ENCODE measurements at regions not wholly inside any gene's neighbourhood (a gene's known extent, or its start where the extent isn't known, plus 50 kb on each side); places are given as distances from the start of the nearest gene placed in this dataset.
A peak's percentile ranks its signal among the peaks of the same experiment; 100 is the strongest.

GRCh38 chr17:72575542-72576233, 454.9 kb downstream of the SOX9 start (continued):
- no peak for TF ChIP-seq FOXJ3 (CRISPR knock-in tag; IDR thresholded peaks at IDR 0.05; ENCODE audit: borderline replicate concordance)

GRCh38 chr17:72576289-72576759, 455.5 kb downstream of the SOX9 start:
- peak; percentile 84 for ATAC-seq
- Mint-ChIP-seq H3K4me3 (peak overlapping the region; percentile 10; the same call in 1 of the 2 replicates), H3K36me3 (no peaks in the 10 kb centered on the region), H3K27me3 (ENCODE audit: low read depth) (no peaks in the 10 kb centered on the region; the same call in 1 of the 2 replicates), H3K4me1 (peaks cover 18% of the 10 kb centered on the region), H3K9me3 (no peaks in the 10 kb centered on the region), H3K27ac (no peak overlapping the region; the same call in 1 of the 2 replicates)
- no peak for TF ChIP-seq TCF7 (CRISPR knock-in tag; IDR thresholded peaks at IDR 0.05; ENCODE audit: low read depth)
- no peak for TF ChIP-seq ERG (CRISPR knock-in tag; IDR thresholded peaks at IDR 0.05)
- no peak for TF ChIP-seq SMAD4 (CRISPR knock-in tag; IDR thresholded peaks at IDR 0.05)
- TF ChIP-seq NR1H2 (CRISPR knock-in tag; IDR thresholded peaks at IDR 0.05): no peak
- no peak for TF ChIP-seq ZNF263 (CRISPR knock-in tag; IDR thresholded peaks at IDR 0.05; ENCODE audit: low read depth)
- TF ChIP-seq ZMAT4 (CRISPR knock-in tag; IDR thresholded peaks at IDR 0.05): no peak
- TF ChIP-seq ETV6 (CRISPR knock-in tag; IDR thresholded peaks at IDR 0.05): no peak
- no peak for TF ChIP-seq ZBTB21 (CRISPR knock-in tag; IDR thresholded peaks at IDR 0.05; ENCODE audit: borderline replicate concordance)
- TF ChIP-seq ATF3 (CRISPR knock-in tag; conservative IDR thresholded peaks at IDR 0.05): no peak
- no peak for TF ChIP-seq PRDM15 (CRISPR knock-in tag; IDR thresholded peaks at IDR 0.05)
- TF ChIP-seq GABPB1 (CRISPR knock-in tag; IDR thresholded peaks at IDR 0.05): no peak
- no peak for TF ChIP-seq ARID4B (CRISPR knock-in tag; IDR thresholded peaks at IDR 0.05; ENCODE audit: borderline replicate concordance)
- no peak for TF ChIP-seq STAT6 (CRISPR knock-in tag; conservative IDR thresholded peaks at IDR 0.05; ENCODE audit: low read depth)
- TF ChIP-seq NFYB (CRISPR knock-in tag; conservative IDR thresholded peaks at IDR 0.05; ENCODE audit: low read depth): no peak
- TF ChIP-seq NFE2L1 (CRISPR knock-in tag; IDR thresholded peaks at IDR 0.05): no peak
- TF ChIP-seq JAZF1 (CRISPR knock-in tag; IDR thresholded peaks at IDR 0.05): no peak
- TF ChIP-seq CDX4 (CRISPR knock-in tag; IDR thresholded peaks at IDR 0.05; ENCODE audit: borderline replicate concordance): no peak
- TF ChIP-seq ZNF423 (CRISPR knock-in tag; IDR thresholded peaks at IDR 0.05): no peak
- no peak for TF ChIP-seq TP53 (CRISPR knock-in tag; IDR thresholded peaks at IDR 0.05)
- POLR2A ChIA-PET: interaction anchor here (1.0 kb wide), 1 partner anchor 17 kb away, joined by 3 read pairs; no protein-coding TSS in a partner anchor
- CTCF ChIA-PET: interaction anchor here (0.6 to 1.4 kb wide), 2 partner anchors 15 to 19 kb away, joined by 3 to 5 read pairs; no protein-coding TSS in a partner anchor
- peak; percentile 29 for DNase-seq (ENCODE audit: low spot score)

Measured in WTC11 (cell line).